HepG2 (cell line): ENCODE measurements at regions not wholly inside any gene's neighbourhood (a gene's known extent, or its start where the extent isn't known, plus 50 kb on each side); places are given as distances from the start of the nearest gene placed in this dataset.
"Not testable (repeated sequence)": the region's sequence is repeated elsewhere in the genome, so short reads cannot be mapped to it uniquely, and the experiment has no call there.

Experiments used
- ATAC-seq: fragments of 200-7000 bp; cut with Tn5 transposase; 3 replicates; pipeline ENCODE4 v1.9.1; 2020; ENCODE audit warnings: mild to moderate bottlenecking, moderate library complexity
- BruUV-seq: library from RNA; stranded (reverse); fragments of 400-500 nt; replicated peaks from 2 replicates; lab custom pipeline; 2021; lab: Mats Ljungman, UMichigan
- CTCF ChIA-PET: fragments of 300-600 bp; formaldehyde crosslinking; extraction: SDS; loops from one replicate; lab custom pipeline; 2021; ENCODE audit warnings: low total read pairs, inconsistent platforms, low intra/inter-chr PET ratio; lab: Yijun Ruan, JAX
- POLR2A ChIA-PET: fragments of 350-600 bp; sonication (Branson Sonifier 250); formaldehyde crosslinking; loops from one replicate; lab custom pipeline; 2020; ENCODE audit warnings: antibody characterized with exemption, inconsistent platforms; lab: Yijun Ruan, JAX
- DNase-seq: peaks from one replicate; pipeline ENCODE4 v3.0.0-alpha.2; 2015; ENCODE audit warnings: low spot score
- FAIRE-seq: peaks from 3 replicates; lab custom pipeline; 2011; peaks lifted over from hg19 to GRCh38; lab: Jason Lieb, UNC
- H2AFZ ChIP-seq: one replicate; pipeline ENCODE4 v1.6.1; 2011; ENCODE audit warnings: low read length, inconsistent platforms
- H3K27ac ChIP-seq: fragments of 300-600 bp; 3 replicates; pipeline ENCODE4 v1.8.0; 2011; ENCODE audit warnings: mixed run types, mild to moderate bottlenecking, mixed read lengths, low read length, inconsistent platforms; ENCODE audit not compliant: insufficient read depth; ENCODE audit errors: extremely low read length
- H3K27me3 ChIP-seq, 2 experiments: fragments of 200-600 bp in 1 of 2; 2 replicates in 1 of 2; 3 replicates in 1 of 2; pipeline versions ENCODE4 v1.6.0 to v1.8.0; 2011; ENCODE audit warnings: low read length in 2 of 2, mild to moderate bottlenecking in 2 of 2, moderate library complexity in 2 of 2, inconsistent platforms in 1 of 2; ENCODE audit not compliant: insufficient read depth in 2 of 2, control insufficient read depth in 1 of 2
- H3K36me3 ChIP-seq, 2 experiments: fragments of 200-600 bp in 1 of 2; replicated peaks in 1 of 2; 2 replicates in 1 of 2; 3 replicates in 1 of 2; pipeline versions ENCODE4 v1.5.1 to v1.8.0; 2011; ENCODE audit warnings: low read length in 2 of 2, inconsistent platforms in 1 of 2; ENCODE audit not compliant: insufficient read depth in 2 of 2, control insufficient read depth in 1 of 2
- H3K4me1 ChIP-seq: 2 replicates; pipeline ENCODE4 v1.5.1; 2012; ENCODE audit warnings: low read length, inconsistent platforms; ENCODE audit not compliant: insufficient read depth
- H3K4me2 ChIP-seq: 2 replicates; pipeline ENCODE4 v1.6.0; 2011; ENCODE audit warnings: low read depth, low read length, inconsistent platforms
- H3K4me3 ChIP-seq, 3 experiments: fragments of 200-600 bp in 1 of 3; sonication (generic), shearing (Covaris generic) in 1 of 3; replicated peaks in 1 of 3; 2 replicates each; pipeline ENCODE4 v1.5.1; 2011 to 2016; ENCODE audit warnings: low read length in 3 of 3, inconsistent platforms in 2 of 3, low read depth in 2 of 3, mild to moderate bottlenecking in 2 of 3, control low read depth in 1 of 3, mixed read lengths in 1 of 3; ENCODE audit not compliant: insufficient read depth in 1 of 3
- H3K79me2 ChIP-seq: one replicate; pipeline ENCODE4 v1.6.1; 2011; ENCODE audit warnings: low read length, inconsistent platforms; ENCODE audit not compliant: insufficient read depth
- H3K9ac ChIP-seq: 2 replicates; pipeline ENCODE4 v1.6.0; 2011; ENCODE audit warnings: mild to moderate bottlenecking, low read depth, low read length, inconsistent platforms; ENCODE audit not compliant: insufficient read depth
- H3K9me3 ChIP-seq: 2 replicates; pipeline ENCODE4 v1.5.1; 2012; ENCODE audit warnings: mild to moderate bottlenecking, low read length
- H4K20me1 ChIP-seq: 2 replicates; pipeline ENCODE4 v1.6.0; 2011; ENCODE audit warnings: inconsistent platforms, mild to moderate bottlenecking, low read length, moderate library complexity; ENCODE audit not compliant: insufficient read depth
- GLI4 ChIP-seq: sonication (generic); formaldehyde crosslinking; IDR thresholded peaks from 2 replicates; pipeline ENCODE4 v1.5.1; 2020; ENCODE audit warnings: missing genetic modification reagents, mild to moderate bottlenecking, moderate library complexity, borderline replicate concordance
- MAFG ChIP-seq: sonication (generic); formaldehyde crosslinking; IDR thresholded peaks from 2 replicates; pipeline ENCODE4 v1.5.1; 2020; ENCODE audit warnings: mild to moderate bottlenecking, missing genetic modification reagents
- TBX3 ChIP-seq: fragments of 450-650 bp; IDR thresholded peaks from 2 replicates; pipeline ENCODE4 v1.6.1; 2017; ENCODE audit warnings: antibody characterized with exemption, mild to moderate bottlenecking, inconsistent platforms, borderline replicate concordance
- ZBTB21 ChIP-seq: sonication (generic); formaldehyde crosslinking; IDR thresholded peaks from 2 replicates; pipeline ENCODE4 v1.4.0; 2020; ENCODE audit warnings: missing genetic modification reagents
- ZFX ChIP-seq: sonication (generic); formaldehyde crosslinking; IDR thresholded peaks from 2 replicates; pipeline ENCODE4 v1.4.0; 2020; ENCODE audit warnings: mild to moderate bottlenecking, low read depth, missing genetic modification reagents, moderate library complexity
- ZNF274 ChIP-seq: sonication (generic); formaldehyde crosslinking; IDR thresholded peaks from 2 replicates; pipeline ENCODE4 v1.5.1; 2020; ENCODE audit warnings: mild to moderate bottlenecking, missing genetic modification reagents
- ZNF577 ChIP-seq: sonication (generic); formaldehyde crosslinking; IDR thresholded peaks from 2 replicates; pipeline ENCODE4 v1.4.0; 2020; ENCODE audit warnings: mild to moderate bottlenecking, low read depth, missing genetic modification reagents, borderline replicate concordance
- ZNF761 ChIP-seq: sonication (generic); formaldehyde crosslinking; conservative IDR thresholded peaks from 2 replicates; pipeline ENCODE4 v1.4.0; 2020; ENCODE audit warnings: mild to moderate bottlenecking, missing genetic modification reagents
- ZNF766 ChIP-seq: sonication (generic); formaldehyde crosslinking; IDR thresholded peaks from 2 replicates; pipeline ENCODE4 v1.5.0; 2020; ENCODE audit warnings: missing genetic modification reagents, borderline replicate concordance
- ZNF775 ChIP-seq: sonication (generic); formaldehyde crosslinking; IDR thresholded peaks from 2 replicates; pipeline ENCODE4 v1.4.0; 2020; ENCODE audit warnings: missing genetic modification reagents, mild to moderate bottlenecking, moderate library complexity, borderline replicate concordance
- WGBS: methylation state at CpG from one replicate; pipeline ENCODE4 v1.1.6; 2017; ENCODE audit warnings: low lambda C conversion rate; 5-methylcytosine and 5-hydroxymethylcytosine counted together
- in situ Hi-C: cut with HindIII; loops from 2 replicates; pipeline ENCODE4 v1.10.0; 2017; ENCODE audit warnings: low pct_unique_long_range_greater_than_20kb; ENCODE audit not compliant: extremely low pct_ligation_motif_present
- intact Hi-C: fragments of 100-400 bp; cut with micrococcal nuclease; formaldehyde crosslinking; loops from one replicate; pipeline ENCODE4 v1.10.0; 2022; ENCODE audit not compliant: unreplicated experiment
- TF ChIP-seq, protein P1 (sequence below): sonication (generic); formaldehyde crosslinking; IDR thresholded peaks from 2 replicates; pipeline ENCODE4 v1.4.0; 2020; ENCODE audit warnings: missing genetic modification reagents
- TF ChIP-seq, protein P2 (sequence below): sonication (generic); formaldehyde crosslinking; IDR thresholded peaks from 2 replicates; pipeline ENCODE4 v1.8.0; 2022; ENCODE audit warnings: missing genetic modification reagents, mild to moderate bottlenecking, borderline replicate concordance

DNA sequence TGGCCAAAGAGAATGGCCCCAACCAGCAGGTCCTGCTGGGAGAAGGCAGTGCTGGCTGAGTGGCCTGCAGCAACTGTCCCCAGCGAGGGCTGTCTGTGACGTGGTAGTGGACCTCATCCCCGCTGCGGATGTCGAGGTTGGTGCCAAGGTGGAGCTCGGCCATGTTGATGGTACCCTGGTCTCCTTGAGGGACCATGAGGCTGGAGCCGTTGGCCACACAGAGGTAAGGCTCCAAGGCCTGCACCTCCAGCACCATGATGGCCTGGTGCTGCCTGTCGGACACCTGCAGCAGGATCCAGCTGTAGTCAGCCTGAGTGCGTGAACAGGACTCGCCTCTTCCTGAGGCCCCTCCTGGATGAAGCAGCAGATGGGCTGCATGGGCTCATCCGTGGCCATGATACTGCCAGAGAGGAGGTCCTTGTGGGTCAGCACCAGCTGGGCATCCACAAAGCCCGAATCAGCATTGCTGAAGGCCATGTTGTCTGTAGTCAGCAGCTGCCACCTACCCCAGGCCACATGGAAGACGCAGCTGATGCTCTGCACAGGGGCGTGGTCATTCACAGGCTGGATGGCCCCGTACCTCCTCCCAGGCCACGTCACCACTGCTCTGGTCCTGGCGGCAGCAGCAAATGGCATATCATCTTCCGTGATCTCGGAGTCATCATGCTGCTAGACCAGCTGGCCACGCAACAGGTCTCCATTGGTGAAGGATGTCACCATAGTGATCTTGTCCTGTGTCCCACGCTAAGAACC, 167.5 kb downstream of the GOLGA6L4 start:
- Histone ChIP-seq H3K9ac (no peak overlapping the region), H3K27ac (no peak overlapping the region), H3K4me1 (no peaks in the 10 kb centered on the region), H4K20me1 (no peaks in the 10 kb centered on the region), H2AFZ (no peak overlapping the region), H3K4me3 (no peak overlapping the region), H3K79me2 (no peaks in the 10 kb centered on the region), H3K9me3 (no peaks in the 10 kb centered on the region), H3K27me3 (no peaks in the 10 kb centered on the region; a peak in 2 of 5 replicates), H3K36me3 (no peaks in the 10 kb centered on the region), H3K4me2 (no peak overlapping the region)
- intact Hi-C loops (no loop called here), in situ Hi-C loops (no loop called here)
- TF ChIP-seq ZNF766 (CRISPR knock-in tag) (no peak), GLI4 (CRISPR knock-in tag) (no peak), ZFX (CRISPR knock-in tag) (no peak), ZNF761 (no peak), ZBTB21 (no peak), ZNF775 (CRISPR knock-in tag) (no peak), TBX3 (no peak), ZNF274 (CRISPR knock-in tag) (no peak), MAFG (no peak), ZNF577 (CRISPR knock-in tag) (no peak)
- TF ChIP-seq, protein P1, sequence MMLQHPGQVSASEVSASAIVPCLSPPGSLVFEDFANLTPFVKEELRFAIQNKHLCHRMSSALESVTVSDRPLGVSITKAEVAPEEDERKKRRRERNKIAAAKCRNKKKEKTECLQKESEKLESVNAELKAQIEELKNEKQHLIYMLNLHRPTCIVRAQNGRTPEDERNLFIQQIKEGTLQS: no peak
- TF ChIP-seq, protein P2, sequence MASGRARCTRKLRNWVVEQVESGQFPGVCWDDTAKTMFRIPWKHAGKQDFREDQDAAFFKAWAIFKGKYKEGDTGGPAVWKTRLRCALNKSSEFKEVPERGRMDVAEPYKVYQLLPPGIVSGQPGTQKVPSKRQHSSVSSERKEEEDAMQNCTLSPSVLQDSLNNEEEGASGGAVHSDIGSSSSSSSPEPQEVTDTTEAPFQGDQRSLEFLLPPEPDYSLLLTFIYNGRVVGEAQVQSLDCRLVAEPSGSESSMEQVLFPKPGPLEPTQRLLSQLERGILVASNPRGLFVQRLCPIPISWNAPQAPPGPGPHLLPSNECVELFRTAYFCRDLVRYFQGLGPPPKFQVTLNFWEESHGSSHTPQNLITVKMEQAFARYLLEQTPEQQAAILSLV (CRISPR knock-in tag): no peak
- DNase-seq: no peak
- BruUV-seq: no TSS peak
- ATAC-seq: no peak
- no peak for FAIRE-seq
- ChIA-PET CTCF (no interaction called here), POLR2A (no interaction called here)
- no CpG with 5 or more reads among the region's 21 CpGs for WGBS

DNA sequence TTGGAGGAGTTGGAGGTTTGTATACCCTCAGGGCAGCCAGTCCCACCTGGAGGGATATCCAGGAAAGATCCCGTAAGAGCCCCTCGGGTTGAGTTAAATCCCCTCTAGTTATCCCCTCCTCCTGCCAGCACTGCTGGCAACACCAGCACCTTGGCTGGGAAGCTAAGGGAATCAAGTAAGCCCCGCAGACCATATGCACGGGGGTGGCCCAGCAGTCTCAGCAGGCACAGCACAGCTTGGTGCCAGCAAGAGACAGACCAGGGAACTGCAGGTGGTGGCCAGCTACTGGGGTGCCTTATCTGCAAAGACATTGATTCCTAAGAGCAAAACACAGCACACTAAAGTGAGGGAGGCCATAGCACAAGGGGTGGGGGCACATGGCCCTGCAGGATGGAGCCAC, 173.8 kb downstream of the GOLGA6L4 start:
- H4K20me1 ChIP-seq, H3K4me2 ChIP-seq, H2AFZ ChIP-seq, H3K27ac ChIP-seq, H3K4me1 ChIP-seq, H3K9ac ChIP-seq, intact Hi-C loops, BruUV-seq, H3K36me3 ChIP-seq, H3K4me3 ChIP-seq, CTCF ChIA-PET, POLR2A ChIA-PET, H3K79me2 ChIP-seq, FAIRE-seq, in situ Hi-C loops, H3K27me3 ChIP-seq, ATAC-seq, DNase-seq, H3K9me3 ChIP-seq: not testable (repeated sequence)
- WGBS: no CpG with 5 or more reads among the region's 4 CpGs
